Suprapubic skin (tissue), 3 donors: ENCODE measurements at regions not wholly inside any gene's neighbourhood (a gene's known extent, or its start where the extent isn't known, plus 50 kb on each side); places are given as distances from the start of the nearest gene placed in this dataset.

Source experiments
- CTCF ChIP-seq, 2 donors: fragments of 200-600 bp in 1 of 2; fragments of 450-650 bp in 1 of 2; sonication (generic) in 1 of 2; IDR thresholded peaks; one replicate each; pipeline ENCODE4 v1.5.1; 2016 to 2019; ENCODE audit warnings: antibody characterized with exemption in 2 of 2, mild to moderate bottlenecking in 1 of 2, moderate library complexity in 1 of 2
- POLR2AphosphoS5 ChIP-seq, 3 donors: sonication (generic); formaldehyde crosslinking; IDR thresholded peaks; one replicate each; pipeline ENCODE4 v1.6.1; 2017; ENCODE audit warnings: antibody characterized with exemption in 3 of 3

GRCh38 chr2:106667478-106668070 lies 180.4 kb downstream of the CD8B2 start:
- TF ChIP-seq CTCF (IDR thresholded peaks at IDR 0.05) (no peak), POLR2AphosphoS5 (IDR thresholded peaks at IDR 0.05) (no peak)
